ENCODE measurements at regions not wholly inside any gene's neighbourhood (a gene's known extent, or its start where the extent isn't known, plus 50 kb on each side); places are given as distances from the start of the nearest gene placed in this dataset.

DNA sequence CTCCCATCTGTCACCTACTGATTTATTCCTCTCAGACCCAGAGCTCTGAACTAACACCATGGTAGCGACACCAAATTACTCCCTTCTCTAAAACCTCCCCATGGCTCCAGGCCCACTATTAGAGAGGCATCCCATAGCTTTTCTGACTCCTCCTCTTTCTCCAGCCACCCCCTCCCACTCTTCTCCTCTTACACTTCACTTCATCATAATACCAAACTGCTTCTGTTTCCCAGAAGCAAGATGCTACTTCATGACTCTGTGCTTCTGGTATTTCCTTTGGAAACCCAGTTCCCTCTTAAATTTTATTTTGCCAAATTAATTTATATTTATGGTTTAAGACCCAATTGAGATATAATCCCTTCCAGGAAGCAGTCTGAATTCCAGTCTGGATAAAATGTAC, 465.1 kb upstream of the PDZRN3 start:
- no peak overlapping the region for H3K4me3 ChIP-seq (ENCODE audit: low read depth, low read length, poor library complexity, severe bottlenecking)
- H4K20me1 ChIP-seq (ENCODE audit: insufficient read depth, low read length): no peaks in the 10 kb centered on the region
- no peak overlapping the region for H3K9ac ChIP-seq (ENCODE audit: low read length)
- no peaks in the 10 kb centered on the region for H3K9me3 ChIP-seq (ENCODE audit: low read length)
- H3K9me2 ChIP-seq (ENCODE audit: low read depth, low read length): no peaks in the 10 kb centered on the region
- TF ChIP-seq EZH2 (IDR thresholded peaks at IDR 0.05; ENCODE audit: borderline replicate concordance, low read length): no peak
- no peaks in the 10 kb centered on the region for H3K27me3 ChIP-seq (ENCODE audit: insufficient read depth, low read length)
- no peak overlapping the region for H2AFZ ChIP-seq (ENCODE audit: low read length)
- H3K4me1 ChIP-seq (ENCODE audit: insufficient read depth, low read length, severe bottlenecking): no peaks in the 10 kb centered on the region
- no peak overlapping the region for H3K27ac ChIP-seq (ENCODE audit: low read depth, low read length, poor library complexity, severe bottlenecking)
- H3F3A ChIP-seq (ENCODE audit: insufficient read depth, low read length): no peaks in the 10 kb centered on the region
- no peak overlapping the region for H3K4me2 ChIP-seq (ENCODE audit: low read length)
- no peaks in the 10 kb centered on the region for H3K36me3 ChIP-seq (ENCODE audit: insufficient read depth, low read length)
- H3K79me2 ChIP-seq (ENCODE audit: insufficient read depth, low read length): no peaks in the 10 kb centered on the region

DNA sequence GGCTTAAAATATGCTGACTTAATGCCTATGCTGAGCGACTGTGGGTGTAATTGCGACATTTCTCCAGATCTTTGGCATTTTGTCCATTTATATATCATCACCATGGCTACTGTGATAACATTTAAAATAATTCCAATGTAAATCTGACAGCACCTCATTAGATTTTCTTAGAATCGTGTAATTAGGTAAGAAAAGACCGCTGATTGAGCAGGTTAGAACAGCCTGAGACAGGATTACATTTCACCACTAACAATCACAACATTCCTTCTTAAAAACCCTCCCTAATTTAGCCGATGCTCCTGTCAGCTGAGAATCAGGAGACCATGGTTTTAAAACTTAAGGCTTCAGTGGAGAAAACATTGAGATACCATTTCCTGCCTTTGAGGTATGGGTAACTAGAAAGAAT, 455.3 kb upstream of the PDZRN3 start:
- H3K79me2 ChIP-seq (ENCODE audit: insufficient read depth, low read length): no peaks in the 10 kb centered on the region
- H3K4me2 ChIP-seq (ENCODE audit: low read length): no peak overlapping the region
- no peaks in the 10 kb centered on the region for H3K27me3 ChIP-seq (ENCODE audit: insufficient read depth, low read length)
- H3K36me3 ChIP-seq (ENCODE audit: insufficient read depth, low read length): no peaks in the 10 kb centered on the region
- no peaks in the 10 kb centered on the region for H3K9me2 ChIP-seq (ENCODE audit: low read depth, low read length)
- no peak overlapping the region for H3K4me3 ChIP-seq (ENCODE audit: low read depth, low read length, poor library complexity, severe bottlenecking)
- TF ChIP-seq EZH2 (IDR thresholded peaks at IDR 0.05; ENCODE audit: borderline replicate concordance, low read length): no peak
- TF ChIP-seq, protein P1, sequence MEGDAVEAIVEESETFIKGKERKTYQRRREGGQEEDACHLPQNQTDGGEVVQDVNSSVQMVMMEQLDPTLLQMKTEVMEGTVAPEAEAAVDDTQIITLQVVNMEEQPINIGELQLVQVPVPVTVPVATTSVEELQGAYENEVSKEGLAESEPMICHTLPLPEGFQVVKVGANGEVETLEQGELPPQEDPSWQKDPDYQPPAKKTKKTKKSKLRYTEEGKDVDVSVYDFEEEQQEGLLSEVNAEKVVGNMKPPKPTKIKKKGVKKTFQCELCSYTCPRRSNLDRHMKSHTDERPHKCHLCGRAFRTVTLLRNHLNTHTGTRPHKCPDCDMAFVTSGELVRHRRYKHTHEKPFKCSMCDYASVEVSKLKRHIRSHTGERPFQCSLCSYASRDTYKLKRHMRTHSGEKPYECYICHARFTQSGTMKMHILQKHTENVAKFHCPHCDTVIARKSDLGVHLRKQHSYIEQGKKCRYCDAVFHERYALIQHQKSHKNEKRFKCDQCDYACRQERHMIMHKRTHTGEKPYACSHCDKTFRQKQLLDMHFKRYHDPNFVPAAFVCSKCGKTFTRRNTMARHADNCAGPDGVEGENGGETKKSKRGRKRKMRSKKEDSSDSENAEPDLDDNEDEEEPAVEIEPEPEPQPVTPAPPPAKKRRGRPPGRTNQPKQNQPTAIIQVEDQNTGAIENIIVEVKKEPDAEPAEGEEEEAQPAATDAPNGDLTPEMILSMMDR (IDR thresholded peaks at IDR 0.05; ENCODE audit: low read length): no peak
- no peaks in the 10 kb centered on the region for H3K9me3 ChIP-seq (ENCODE audit: low read length)
- H2AFZ ChIP-seq (ENCODE audit: low read length): no peak overlapping the region
- no peak overlapping the region for H3K9ac ChIP-seq (ENCODE audit: low read length)
- H3K27ac ChIP-seq (ENCODE audit: low read depth, low read length, poor library complexity, severe bottlenecking): no peak overlapping the region
- H4K20me1 ChIP-seq (ENCODE audit: insufficient read depth, low read length): no peaks in the 10 kb centered on the region
- H3F3A ChIP-seq (ENCODE audit: insufficient read depth, low read length): no peaks in the 10 kb centered on the region
- H3K4me1 ChIP-seq (ENCODE audit: insufficient read depth, low read length, severe bottlenecking): no peaks in the 10 kb centered on the region

DNA sequence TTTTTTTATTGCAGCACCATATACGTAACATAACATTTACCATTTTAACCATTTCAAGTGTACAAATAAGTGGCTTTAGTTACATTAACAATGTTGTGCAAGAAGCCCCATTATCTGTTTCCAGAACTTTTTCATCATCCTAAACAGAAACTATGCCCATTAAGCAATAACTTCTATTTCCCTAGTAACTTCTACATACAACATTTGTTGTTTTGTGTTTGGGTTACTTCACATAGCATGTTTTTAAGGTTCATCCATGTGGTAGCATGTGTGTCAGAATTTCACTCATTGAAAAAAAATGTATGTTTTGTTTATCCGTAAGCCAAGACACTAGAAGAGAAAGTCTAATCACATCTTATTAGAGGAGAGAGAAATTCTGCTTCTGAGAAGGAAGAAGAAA, 450.5 kb upstream of the PDZRN3 start:
- no peaks in the 10 kb centered on the region for H3K4me1 ChIP-seq (ENCODE audit: insufficient read depth, low read length, severe bottlenecking)

DNA sequence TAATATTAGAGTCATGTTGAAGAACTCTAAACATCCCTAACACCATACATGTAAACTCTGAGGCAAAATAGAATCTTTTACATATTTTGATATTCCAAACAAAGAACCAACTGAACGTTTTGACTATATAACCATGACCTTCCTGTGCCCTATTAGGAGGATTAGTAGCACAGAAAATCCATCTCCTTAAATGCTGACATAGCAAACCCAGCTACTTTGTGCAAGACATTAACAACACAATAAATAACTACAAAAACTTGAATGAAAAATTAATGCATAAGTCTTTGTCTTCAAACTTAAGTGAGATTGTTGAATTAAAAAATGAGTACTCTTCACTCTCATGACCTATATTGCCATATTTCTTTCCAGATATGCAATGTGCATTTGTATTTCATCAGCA, 450.0 kb upstream of the PDZRN3 start:
- Histone ChIP-seq H4K20me1 (ENCODE audit: insufficient read depth, low read length) (no peaks in the 10 kb centered on the region), H3K27me3 (ENCODE audit: insufficient read depth, low read length) (no peaks in the 10 kb centered on the region), H3F3A (ENCODE audit: insufficient read depth, low read length) (no peaks in the 10 kb centered on the region), H3K36me3 (ENCODE audit: insufficient read depth, low read length) (no peaks in the 10 kb centered on the region), H3K9me2 (ENCODE audit: low read depth, low read length) (no peaks in the 10 kb centered on the region), H3K4me3 (ENCODE audit: low read depth, low read length, poor library complexity, severe bottlenecking) (no peak overlapping the region), H3K9ac (ENCODE audit: low read length) (no peak overlapping the region), H3K27ac (ENCODE audit: low read depth, low read length, poor library complexity, severe bottlenecking) (no peak overlapping the region), H2AFZ (ENCODE audit: low read length) (no peak overlapping the region), H3K9me3 (ENCODE audit: low read length) (no peaks in the 10 kb centered on the region), H3K4me2 (ENCODE audit: low read length) (no peak overlapping the region), H3K79me2 (ENCODE audit: insufficient read depth, low read length) (no peaks in the 10 kb centered on the region), H3K4me1 (ENCODE audit: insufficient read depth, low read length, severe bottlenecking) (no peaks in the 10 kb centered on the region)
- no peak for TF ChIP-seq EZH2 (IDR thresholded peaks at IDR 0.05; ENCODE audit: borderline replicate concordance, low read length)

More for the DNA sequence above, 450.5 kb upstream of the PDZRN3 start:
- Histone ChIP-seq H3K4me3 (ENCODE audit: low read depth, low read length, poor library complexity, severe bottlenecking) (no peak overlapping the region), H2AFZ (ENCODE audit: low read length) (no peak overlapping the region), H3K4me2 (ENCODE audit: low read length) (no peak overlapping the region), H3K9ac (ENCODE audit: low read length) (no peak overlapping the region), H3K27me3 (ENCODE audit: insufficient read depth, low read length) (no peaks in the 10 kb centered on the region), H4K20me1 (ENCODE audit: insufficient read depth, low read length) (no peaks in the 10 kb centered on the region), H3K79me2 (ENCODE audit: insufficient read depth, low read length) (no peaks in the 10 kb centered on the region), H3K9me3 (ENCODE audit: low read length) (no peaks in the 10 kb centered on the region), H3K9me2 (ENCODE audit: low read depth, low read length) (no peaks in the 10 kb centered on the region), H3K27ac (ENCODE audit: low read depth, low read length, poor library complexity, severe bottlenecking) (no peak overlapping the region), H3F3A (ENCODE audit: insufficient read depth, low read length) (no peaks in the 10 kb centered on the region), H3K36me3 (ENCODE audit: insufficient read depth, low read length) (no peaks in the 10 kb centered on the region)
- TF ChIP-seq, protein P1 (IDR thresholded peaks at IDR 0.05; ENCODE audit: low read length): no peak
- no peak for TF ChIP-seq EZH2 (IDR thresholded peaks at IDR 0.05; ENCODE audit: borderline replicate concordance, low read length)
